OCI-LY7 (cell line): ENCODE measurements at regions not wholly inside any gene's neighbourhood (a gene's known extent, or its start where the extent isn't known, plus 50 kb on each side); places are given as distances from the start of the nearest gene placed in this dataset.

Experiments
- CTCF ChIP-seq: fragments of 200-600 bp; sonication (generic); conservative IDR thresholded peaks from 2 replicates; pipeline ENCODE4 v1.5.1; 2014; ENCODE audit warnings: mild to moderate bottlenecking, antibody characterized with exemption, low read length, moderate library complexity, mixed read lengths
- EZH2phosphoT487 ChIP-seq: fragments of 200-600 bp; sonication (generic); IDR thresholded peaks from 2 replicates; pipeline ENCODE4 v1.6.1; 2018; ENCODE audit warnings: low read depth, borderline replicate concordance, mild to moderate bottlenecking, mixed run types, antibody characterized with exemption, low read length, moderate library complexity, mixed read lengths

GRCh38 chr1:5509664-5510452 is 482.4 kb downstream of the NPHP4 start:
- TF ChIP-seq CTCF: peak; percentile 91
- no peak for TF ChIP-seq EZH2phosphoT487
